Thymus (tissue), 11 donors: ENCODE measurements at regions not wholly inside any gene's neighbourhood (a gene's known extent, or its start where the extent isn't known, plus 50 kb on each side); places are given as distances from the start of the nearest gene placed in this dataset.

Source experiments
- DNase-seq, 9 donors: peaks; one replicate each; pipeline ENCODE4 v3.0.0-alpha.2; 2013; ENCODE audit warnings: low spot score in 9 of 9, low read depth in 6 of 9, missing footprints in 1 of 9
- H3K27ac ChIP-seq, 2 donors: one replicate each; pipeline ENCODE4 v1.5.1; 2013; ENCODE audit warnings: control low read depth in 1 of 2, low read depth in 1 of 2, low read length in 1 of 2, mild to moderate bottlenecking in 1 of 2, moderate library complexity in 1 of 2
- H3K27me3 ChIP-seq, 2 donors: one replicate each; pipeline ENCODE4 v1.5.1; 2013; ENCODE audit warnings: low read length in 1 of 2; ENCODE audit not compliant: control insufficient read depth in 2 of 2, insufficient read depth in 1 of 2
- H3K36me3 ChIP-seq, 2 donors: one replicate each; pipeline ENCODE4 v1.5.1; 2013; ENCODE audit warnings: low read length in 1 of 2, mild to moderate bottlenecking in 1 of 2, moderate library complexity in 1 of 2; ENCODE audit not compliant: control insufficient read depth in 2 of 2, insufficient read depth in 2 of 2
- H3K4me1 ChIP-seq, 2 donors: one replicate each; pipeline ENCODE4 v1.5.1; 2013; ENCODE audit warnings: low read length in 2 of 2; ENCODE audit not compliant: control insufficient read depth in 2 of 2, insufficient read depth in 2 of 2
- H3K4me3 ChIP-seq, 2 donors: one replicate each; pipeline ENCODE4 v1.5.1; 2013; ENCODE audit warnings: low read length in 2 of 2, control low read depth in 1 of 2, mild to moderate bottlenecking in 1 of 2
- H3K9me3 ChIP-seq, 2 donors: one replicate each; pipeline ENCODE4 v1.5.1; 2013; ENCODE audit warnings: low read length in 1 of 2, mild to moderate bottlenecking in 1 of 2; ENCODE audit not compliant: control insufficient read depth in 2 of 2, insufficient read depth in 1 of 2
- WGBS: extraction: QIAGEN DNeasy Blood & Tissue Kit; methylation state at CpG from one replicate; pipeline ENCODE4 v1.1.7; 2013; 5-methylcytosine and 5-hydroxymethylcytosine counted together
- donor health status: healthy.

- 79% methylated on average over 9 of the region's 9 CpGs for WGBS
- Histone ChIP-seq H3K4me1 (peaks cover 0 to 3% of the 10 kb centered on the region in 2 donors), H3K27me3 (peaks cover 0 to 4% of the 10 kb centered on the region in 2 donors), H3K4me3 (no peak overlapping the region), H3K9me3 (peaks cover 5 to 23% of the 10 kb centered on the region in 2 donors), H3K27ac (no peak overlapping the region), H3K36me3 (no peaks in the 10 kb centered on the region)
- DNase-seq, result no peak
Observed at GRCh38 chr7:400901-401485, 111.0 kb downstream of the FOXL3 start.

- H3K4me3 ChIP-seq, result no peak overlapping the region
- no peaks in the 10 kb centered on the region for H3K36me3 ChIP-seq
- 96% methylated on average over 11 of the region's 11 CpGs for WGBS
- H3K27me3 ChIP-seq, result peaks cover 0 to 4% of the 10 kb centered on the region in 2 donors
- peaks cover 0 to 3% of the 10 kb centered on the region in 2 donors for H3K4me1 ChIP-seq
- no peak overlapping the region for H3K27ac ChIP-seq
- H3K9me3 ChIP-seq, result peaks cover 5 to 23% of the 10 kb centered on the region in 2 donors
- DNase-seq, result no peak
Observed at GRCh38 chr7:401495-401894, 111.5 kb downstream of the FOXL3 start.

GRCh38 chr7:404812-405488 is 114.7 kb downstream of the PDGFA start:
- Histone ChIP-seq H3K4me3 (no peak overlapping the region), H3K4me1 (peaks cover 0 to 8% of the 10 kb centered on the region in 2 donors), H3K27me3 (peaks cover 0 to 4% of the 10 kb centered on the region in 2 donors), H3K9me3 (peaks cover 0 to 4% of the 10 kb centered on the region in 2 donors), H3K36me3 (no peaks in the 10 kb centered on the region), H3K27ac (no peak overlapping the region)
- DNase-seq, result no peak
- WGBS, result 93% methylated on average over 18 of the region's 18 CpGs

GRCh38 chr7:405489-406211 is 114.0 kb downstream of the PDGFA start:
- Histone ChIP-seq H3K4me3 (no peak overlapping the region), H3K36me3 (no peaks in the 10 kb centered on the region), H3K27ac (no peak overlapping the region), H3K9me3 (no peaks in the 10 kb centered on the region), H3K4me1 (peaks cover 0 to 8% of the 10 kb centered on the region in 2 donors), H3K27me3 (peaks cover 0 to 4% of the 10 kb centered on the region in 2 donors)
- 87% methylated on average over 20 of the region's 20 CpGs for WGBS
- no peak for DNase-seq

- Histone ChIP-seq H3K27ac (no peak overlapping the region), H3K9me3 (no peaks in the 10 kb centered on the region), H3K4me3 (no peak overlapping the region), H3K36me3 (no peaks in the 10 kb centered on the region), H3K27me3 (peaks cover 0 to 4% of the 10 kb centered on the region in 2 donors), H3K4me1 (peaks cover 0 to 8% of the 10 kb centered on the region in 2 donors)
- 83% methylated on average over 6 of the region's 6 CpGs for WGBS
- DNase-seq, result no peak
Observed at GRCh38 chr7:407721-408539, 111.7 kb downstream of the PDGFA start.

GRCh38 chr7:408751-409311 is 110.8 kb downstream of the PDGFA start:
- DNase-seq, result no peak

GRCh38 chr7:409339-410281 is 110.0 kb downstream of the PDGFA start:
- 81% methylated on average over 34 of the region's 34 CpGs for WGBS
- Histone ChIP-seq H3K9me3 (no peaks in the 10 kb centered on the region), H3K27ac (no peak overlapping the region), H3K36me3 (no peaks in the 10 kb centered on the region), H3K27me3 (peaks cover 0 to 4% of the 10 kb centered on the region in 2 donors), H3K4me3 (no peak overlapping the region), H3K4me1 (peaks cover 0 to 8% of the 10 kb centered on the region in 2 donors)
- no peak for DNase-seq

More at GRCh38 chr7:408751-409311, 110.8 kb downstream of the PDGFA start:
- H3K36me3 ChIP-seq, result no peaks in the 10 kb centered on the region
- H3K27ac ChIP-seq, result no peak overlapping the region
- H3K4me3 ChIP-seq, result no peak overlapping the region
- no peaks in the 10 kb centered on the region for H3K9me3 ChIP-seq
- H3K4me1 ChIP-seq, result peaks cover 0 to 8% of the 10 kb centered on the region in 2 donors
- 93% methylated on average over 21 of the region's 21 CpGs for WGBS
- H3K27me3 ChIP-seq, result peaks cover 0 to 4% of the 10 kb centered on the region in 2 donors

- DNase-seq, result no peak
- Histone ChIP-seq H3K27me3 (no peaks in the 10 kb centered on the region), H3K9me3 (peaks cover 0 to 6% of the 10 kb centered on the region in 2 donors), H3K4me1 (peaks cover 0 to 8% of the 10 kb centered on the region in 2 donors), H3K4me3 (no peak overlapping the region), H3K27ac (no peak overlapping the region), H3K36me3 (no peaks in the 10 kb centered on the region)
- 98% methylated on average over 20 of the region's 20 CpGs for WGBS
Observed at GRCh38 chr7:410395-410910, 109.2 kb downstream of the PDGFA start.
